ENCODE measurements at regions not wholly inside any gene's neighbourhood (a gene's known extent, or its start where the extent isn't known, plus 50 kb on each side); places are given as distances from the start of the nearest gene placed in this dataset.

GRCh38 chr4:107210450-107211239, 174.5 kb upstream of the DKK2 start:
- no peak for DNase-seq
- Histone ChIP-seq H3K27ac (ENCODE audit: low read depth in 1 of 2, low read length in 2 of 2) (no peak overlapping the region), H4K20me1 (ENCODE audit: insufficient read depth, low read length) (no peaks in the 10 kb centered on the region), H2AFZ (ENCODE audit: insufficient read depth, low read depth, low read length, poor library complexity, severe bottlenecking) (no peak overlapping the region), H3K36me3 (replicated peaks in 1 of 2; ENCODE audit: control insufficient read depth in 1 of 2, insufficient read depth in 2 of 2, low read length in 2 of 2) (no peaks in the 10 kb centered on the region), H3K27me3 (ENCODE audit: control insufficient read depth in 2 of 2, insufficient read depth in 2 of 2, low read length in 2 of 2) (no peaks in the 10 kb centered on the region), H3K4me1 (ENCODE audit: control insufficient read depth in 1 of 2, insufficient read depth in 2 of 2, low read length in 2 of 2) (no peaks in the 10 kb centered on the region), H3K4me3 (replicated peaks in 1 of 3; ENCODE audit: low read depth in 2 of 3, low read length in 3 of 3) (no peak overlapping the region), H3K9me3 (replicated peaks in 1 of 2; ENCODE audit: control insufficient read depth in 1 of 2, insufficient read depth in 1 of 2, low read length in 2 of 2) (no peaks in the 10 kb centered on the region), H3K4me2 (replicated peaks; ENCODE audit: extremely low read depth, low read length, poor library complexity, severe bottlenecking) (no peak overlapping the region), H3K9ac (ENCODE audit: insufficient read depth, low read length, poor library complexity, severe bottlenecking) (no peak overlapping the region), H3K79me2 (ENCODE audit: insufficient read depth, low read length) (no peaks in the 10 kb centered on the region)
- 96% methylated on average over 12 of the region's 13 CpGs for WGBS (ENCODE audit: insufficient coverage)
- no peak overlapping the region for H3K4me3 Mint-ChIP-seq
- H3K27me3 Mint-ChIP-seq (ENCODE audit: low read depth in 3 of 3): peaks cover 0 to 2% (median 0%) of the 10 kb centered on the region in 3 donors
- no peaks in the 10 kb centered on the region for H3K4me1 Mint-ChIP-seq
- no peak overlapping the region for H3K27ac Mint-ChIP-seq
- H3K36me3 Mint-ChIP-seq: no peaks in the 10 kb centered on the region
- intact Hi-C loops (cut with micrococcal nuclease): no loop called here
- peaks cover 0 to 3% (median 0%) of the 10 kb centered on the region in 7 donors for H3K9me3 Mint-ChIP-seq
- TF ChIP-seq, protein P1, sequence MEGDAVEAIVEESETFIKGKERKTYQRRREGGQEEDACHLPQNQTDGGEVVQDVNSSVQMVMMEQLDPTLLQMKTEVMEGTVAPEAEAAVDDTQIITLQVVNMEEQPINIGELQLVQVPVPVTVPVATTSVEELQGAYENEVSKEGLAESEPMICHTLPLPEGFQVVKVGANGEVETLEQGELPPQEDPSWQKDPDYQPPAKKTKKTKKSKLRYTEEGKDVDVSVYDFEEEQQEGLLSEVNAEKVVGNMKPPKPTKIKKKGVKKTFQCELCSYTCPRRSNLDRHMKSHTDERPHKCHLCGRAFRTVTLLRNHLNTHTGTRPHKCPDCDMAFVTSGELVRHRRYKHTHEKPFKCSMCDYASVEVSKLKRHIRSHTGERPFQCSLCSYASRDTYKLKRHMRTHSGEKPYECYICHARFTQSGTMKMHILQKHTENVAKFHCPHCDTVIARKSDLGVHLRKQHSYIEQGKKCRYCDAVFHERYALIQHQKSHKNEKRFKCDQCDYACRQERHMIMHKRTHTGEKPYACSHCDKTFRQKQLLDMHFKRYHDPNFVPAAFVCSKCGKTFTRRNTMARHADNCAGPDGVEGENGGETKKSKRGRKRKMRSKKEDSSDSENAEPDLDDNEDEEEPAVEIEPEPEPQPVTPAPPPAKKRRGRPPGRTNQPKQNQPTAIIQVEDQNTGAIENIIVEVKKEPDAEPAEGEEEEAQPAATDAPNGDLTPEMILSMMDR (IDR thresholded peaks at IDR 0.05): no peak

- Mint-ChIP-seq H3K27me3 (ENCODE audit: low read depth in 3 of 3) (no peaks in the 10 kb centered on the region), H3K4me3 (no peak overlapping the region), H3K36me3 (no peaks in the 10 kb centered on the region), H3K9me3 (peaks cover 0 to 2% (median 0%) of the 10 kb centered on the region in 7 donors), H3K4me1 (no peaks in the 10 kb centered on the region), H3K27ac (peak overlapping the region in 1 of 7 donors; percentile 64)
- no peaks in the 10 kb centered on the region for H3K4me1 ChIP-seq (ENCODE audit: control insufficient read depth in 1 of 2, insufficient read depth in 2 of 2, low read length in 2 of 2)
- H3K27me3 ChIP-seq (ENCODE audit: control insufficient read depth in 2 of 2, insufficient read depth in 2 of 2, low read length in 2 of 2): no peaks in the 10 kb centered on the region
- no peak overlapping the region for H3K4me2 ChIP-seq (replicated peaks; ENCODE audit: extremely low read depth, low read length, poor library complexity, severe bottlenecking)
- WGBS (ENCODE audit: insufficient coverage): no CpG with 5 or more reads among the region's 8 CpGs
- TF ChIP-seq, protein P1 (IDR thresholded peaks at IDR 0.05): no peak
- no peak overlapping the region for H3K9ac ChIP-seq (ENCODE audit: insufficient read depth, low read length, poor library complexity, severe bottlenecking)
- intact Hi-C loops (cut with micrococcal nuclease): no loop called here
- H3K4me3 ChIP-seq (replicated peaks in 1 of 3; ENCODE audit: low read depth in 2 of 3, low read length in 3 of 3): no peak overlapping the region
- no peak overlapping the region for H3K27ac ChIP-seq (ENCODE audit: low read depth in 1 of 2, low read length in 2 of 2)
- no peaks in the 10 kb centered on the region for H3K36me3 ChIP-seq (replicated peaks in 1 of 2; ENCODE audit: control insufficient read depth in 1 of 2, insufficient read depth in 2 of 2, low read length in 2 of 2)
- no peak for DNase-seq
- no peaks in the 10 kb centered on the region for H3K9me3 ChIP-seq (replicated peaks in 1 of 2; ENCODE audit: control insufficient read depth in 1 of 2, insufficient read depth in 1 of 2, low read length in 2 of 2)
- no peaks in the 10 kb centered on the region for H4K20me1 ChIP-seq (ENCODE audit: insufficient read depth, low read length)
- H3K79me2 ChIP-seq (ENCODE audit: insufficient read depth, low read length): no peaks in the 10 kb centered on the region
- H2AFZ ChIP-seq (ENCODE audit: insufficient read depth, low read depth, low read length, poor library complexity, severe bottlenecking): no peak overlapping the region
These were observed 167.6 kb upstream of the DKK2 start for GRCh38 chr4:107203733-107204132.
